Hematopoietic multipotent progenitor cell (in vitro differentiated cells): ENCODE measurements at regions not wholly inside any gene's neighbourhood (a gene's known extent, or its start where the extent isn't known, plus 50 kb on each side); places are given as distances from the start of the nearest gene placed in this dataset.

ENCODE experiments used
- DNase-seq, 3 donors: peaks; one replicate each; pipeline ENCODE4 v3.0.0-alpha.2; 2011 to 2015; ENCODE audit warnings: low read depth in 2 of 3, low spot score in 2 of 3

- DNase-seq = no peak
These were observed 599.5 kb upstream of the SMIM31 start for GRCh38 chr4:164154416-164154815.

GRCh38 chr4:164169591-164169990 is 584.3 kb upstream of the SMIM31 start:
- DNase-seq = no peak

GRCh38 chr4:164177153-164177552 is 576.8 kb upstream of the SMIM31 start:
- no peak for DNase-seq

GRCh38 chr4:164177753-164178152 is 576.2 kb upstream of the SMIM31 start:
- no peak for DNase-seq

GRCh38 chr4:164188236-164188635 is 565.7 kb upstream of the SMIM31 start:
- no peak for DNase-seq

GRCh38 chr4:164192844-164193243 is 561.1 kb upstream of the SMIM31 start:
- DNase-seq = no peak

- DNase-seq = no peak
These were observed 560.3 kb upstream of the SMIM31 start for GRCh38 chr4:164193676-164194075.

- DNase-seq = no peak
These were observed 556.4 kb upstream of the SMIM31 start for GRCh38 chr4:164197556-164197955.

- no peak for DNase-seq
These were observed 550.5 kb upstream of the SMIM31 start for GRCh38 chr4:164203476-164203875.

- DNase-seq = no peak
These were observed 549.5 kb upstream of the SMIM31 start for GRCh38 chr4:164204434-164204833.

- DNase-seq = no peak
These were observed 546.5 kb upstream of the SMIM31 start for GRCh38 chr4:164207460-164207859.

- no peak for DNase-seq
These were observed 543.6 kb upstream of the SMIM31 start for GRCh38 chr4:164210377-164210776.

- DNase-seq = no peak
These were observed 541.8 kb upstream of the SMIM31 start for GRCh38 chr4:164212134-164212533.

GRCh38 chr4:164212714-164213113 is 541.2 kb upstream of the SMIM31 start:
- DNase-seq = no peak

GRCh38 chr4:164215113-164215741 is 538.7 kb upstream of the SMIM31 start:
- no peak for DNase-seq

GRCh38 chr4:164221631-164222030 is 532.3 kb upstream of the SMIM31 start:
- no peak for DNase-seq

GRCh38 chr4:164224871-164225270 is 529.1 kb upstream of the SMIM31 start:
- no peak for DNase-seq

GRCh38 chr4:164229255-164229654 is 524.7 kb upstream of the SMIM31 start:
- no peak for DNase-seq

GRCh38 chr4:164239433-164239832 is 514.5 kb upstream of the SMIM31 start:
- no peak for DNase-seq

- no peak for DNase-seq
These were observed 514.0 kb upstream of the SMIM31 start for GRCh38 chr4:164239976-164240375.

- DNase-seq = no peak
These were observed 502.7 kb upstream of the SMIM31 start for GRCh38 chr4:164251257-164251656.

GRCh38 chr4:164252286-164252685 is 501.6 kb upstream of the SMIM31 start:
- DNase-seq = no peak

GRCh38 chr4:164261831-164262230 is 492.1 kb upstream of the SMIM31 start:
- DNase-seq = no peak
